Loucy (cell line): ENCODE measurements at regions not wholly inside any gene's neighbourhood (a gene's known extent, or its start where the extent isn't known, plus 50 kb on each side); places are given as distances from the start of the nearest gene placed in this dataset.

Source experiments
- EZH2phosphoT487 ChIP-seq: fragments of 200-600 bp; IDR thresholded peaks from 2 replicates; pipeline ENCODE4 v1.6.1; 2018; ENCODE audit warnings: antibody characterized with exemption, mild to moderate bottlenecking, moderate library complexity, borderline replicate concordance
- TF ChIP-seq, protein P1 (sequence below): fragments of 200-600 bp; sonication (generic); conservative IDR thresholded peaks from 2 replicates; pipeline ENCODE4 v1.5.1; 2014; ENCODE audit warnings: mild to moderate bottlenecking, antibody characterized with exemption, low read length

DNA sequence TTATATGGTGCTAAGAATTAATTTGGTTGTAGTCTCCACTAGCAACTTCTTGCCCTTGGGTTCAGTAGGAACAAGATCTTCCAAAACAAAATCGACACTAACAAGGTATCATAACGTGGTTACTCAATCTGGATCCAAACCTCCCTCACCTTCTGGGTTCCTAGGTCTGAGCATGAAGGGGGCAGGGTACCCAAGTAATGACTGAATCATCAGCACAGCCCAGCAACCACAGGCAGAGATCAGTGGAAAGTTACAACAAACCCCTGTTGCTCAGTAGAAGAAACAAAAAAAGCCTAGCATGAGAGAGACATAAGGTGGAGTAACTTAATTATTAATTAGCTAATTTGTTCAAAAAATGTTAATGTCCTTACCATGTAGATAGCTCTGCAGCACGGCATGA, 221.4 kb downstream of the BLID start:
- TF ChIP-seq, protein P1, sequence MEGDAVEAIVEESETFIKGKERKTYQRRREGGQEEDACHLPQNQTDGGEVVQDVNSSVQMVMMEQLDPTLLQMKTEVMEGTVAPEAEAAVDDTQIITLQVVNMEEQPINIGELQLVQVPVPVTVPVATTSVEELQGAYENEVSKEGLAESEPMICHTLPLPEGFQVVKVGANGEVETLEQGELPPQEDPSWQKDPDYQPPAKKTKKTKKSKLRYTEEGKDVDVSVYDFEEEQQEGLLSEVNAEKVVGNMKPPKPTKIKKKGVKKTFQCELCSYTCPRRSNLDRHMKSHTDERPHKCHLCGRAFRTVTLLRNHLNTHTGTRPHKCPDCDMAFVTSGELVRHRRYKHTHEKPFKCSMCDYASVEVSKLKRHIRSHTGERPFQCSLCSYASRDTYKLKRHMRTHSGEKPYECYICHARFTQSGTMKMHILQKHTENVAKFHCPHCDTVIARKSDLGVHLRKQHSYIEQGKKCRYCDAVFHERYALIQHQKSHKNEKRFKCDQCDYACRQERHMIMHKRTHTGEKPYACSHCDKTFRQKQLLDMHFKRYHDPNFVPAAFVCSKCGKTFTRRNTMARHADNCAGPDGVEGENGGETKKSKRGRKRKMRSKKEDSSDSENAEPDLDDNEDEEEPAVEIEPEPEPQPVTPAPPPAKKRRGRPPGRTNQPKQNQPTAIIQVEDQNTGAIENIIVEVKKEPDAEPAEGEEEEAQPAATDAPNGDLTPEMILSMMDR: no peak
- TF ChIP-seq EZH2phosphoT487: no peak
